ENCODE measurements at regions not wholly inside any gene's neighbourhood (a gene's known extent, or its start where the extent isn't known, plus 50 kb on each side); places are given as distances from the start of the nearest gene placed in this dataset.

DNA sequence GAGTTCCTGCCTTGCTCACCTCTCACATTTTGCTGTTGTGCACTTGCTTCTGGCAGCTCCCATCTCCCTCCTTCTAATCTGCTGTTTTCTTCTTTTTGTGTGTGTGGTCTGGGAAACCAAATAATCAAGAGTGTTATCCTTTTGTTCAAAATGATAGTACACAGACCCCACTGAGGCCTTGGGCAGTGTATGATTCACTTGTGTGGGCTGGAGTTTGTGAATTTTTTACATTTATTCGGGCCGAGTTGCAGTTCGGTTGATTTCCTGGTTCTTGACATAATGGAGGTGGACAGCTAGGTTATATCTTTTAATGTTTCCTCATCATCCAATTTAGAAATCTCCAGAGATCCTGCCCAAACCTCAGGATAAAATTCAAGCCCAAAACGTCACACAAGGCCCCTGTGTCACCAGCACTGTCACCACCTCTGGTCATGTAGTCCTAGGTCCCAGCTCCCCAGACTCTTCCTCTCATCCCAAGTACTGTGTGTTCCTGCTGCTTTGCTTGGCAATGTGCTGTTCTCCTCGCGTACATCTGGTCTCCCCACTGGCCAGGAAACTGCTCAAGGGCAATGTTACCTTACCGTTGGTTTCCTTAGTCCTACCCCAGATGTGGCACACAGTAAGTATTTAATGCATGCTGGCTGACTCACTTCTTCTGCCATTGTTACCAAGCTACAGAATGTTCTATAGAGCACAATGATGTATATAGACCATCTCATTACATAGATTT lies 55.7 kb upstream of the PHACTR2 start:
- no peak for DNase-seq (ENCODE audit: low spot score)

DNA sequence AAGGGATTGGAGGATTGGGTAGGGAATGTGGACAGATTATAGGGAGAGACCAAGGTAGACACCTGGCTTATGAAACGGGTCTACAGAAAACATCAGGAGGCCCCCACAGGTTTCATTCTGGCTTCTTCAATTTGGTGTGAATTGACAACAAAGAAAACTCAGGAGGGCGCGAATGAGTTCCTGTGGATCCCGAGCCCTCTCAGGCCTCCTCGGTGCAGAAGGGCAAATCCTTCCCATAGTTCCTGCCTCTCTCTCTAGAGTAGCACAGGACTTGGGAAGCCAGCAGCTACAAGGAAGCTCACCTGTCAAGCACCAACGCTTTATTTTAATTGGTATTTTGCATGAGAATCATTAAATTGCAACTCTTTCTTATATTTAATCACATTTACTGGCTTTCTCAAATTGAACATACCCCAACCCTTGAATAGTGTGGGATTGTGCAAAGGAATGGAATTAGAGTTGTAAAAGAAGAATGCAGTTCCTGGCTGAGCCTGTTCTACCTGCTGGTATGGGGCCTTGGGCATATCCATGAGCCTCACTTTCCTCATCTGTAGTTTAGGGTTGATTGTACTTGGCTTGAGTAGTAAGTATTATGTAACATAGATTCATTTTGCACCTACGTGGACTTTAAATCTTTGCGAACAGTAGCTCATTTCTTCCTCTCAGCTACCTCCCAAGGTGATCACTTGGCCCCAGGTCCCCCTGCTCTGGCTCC lies 56.4 kb upstream of the PHACTR2 start:
- DNase-seq (ENCODE audit: low spot score), result no peak

DNA sequence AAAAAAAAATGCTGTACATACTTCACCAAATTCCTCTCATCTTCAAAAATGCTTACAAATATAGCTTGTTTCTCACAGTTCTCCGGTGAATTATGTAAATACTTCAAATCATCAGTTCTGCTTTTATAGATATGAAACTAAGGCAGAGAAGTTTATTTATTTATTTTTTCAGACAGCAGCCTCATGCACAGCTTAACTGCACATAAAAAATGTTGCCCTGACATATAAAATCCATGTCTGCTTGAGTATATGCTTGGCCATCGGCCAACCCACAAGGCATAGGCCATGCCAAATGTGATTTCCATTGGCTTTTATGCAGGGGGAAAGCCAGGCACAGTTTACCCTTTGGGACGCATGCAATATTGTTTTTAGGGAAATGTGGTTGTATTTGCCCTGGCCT lies 57.3 kb upstream of the PHACTR2 start:
- no peak for DNase-seq (ENCODE audit: low spot score)

DNA sequence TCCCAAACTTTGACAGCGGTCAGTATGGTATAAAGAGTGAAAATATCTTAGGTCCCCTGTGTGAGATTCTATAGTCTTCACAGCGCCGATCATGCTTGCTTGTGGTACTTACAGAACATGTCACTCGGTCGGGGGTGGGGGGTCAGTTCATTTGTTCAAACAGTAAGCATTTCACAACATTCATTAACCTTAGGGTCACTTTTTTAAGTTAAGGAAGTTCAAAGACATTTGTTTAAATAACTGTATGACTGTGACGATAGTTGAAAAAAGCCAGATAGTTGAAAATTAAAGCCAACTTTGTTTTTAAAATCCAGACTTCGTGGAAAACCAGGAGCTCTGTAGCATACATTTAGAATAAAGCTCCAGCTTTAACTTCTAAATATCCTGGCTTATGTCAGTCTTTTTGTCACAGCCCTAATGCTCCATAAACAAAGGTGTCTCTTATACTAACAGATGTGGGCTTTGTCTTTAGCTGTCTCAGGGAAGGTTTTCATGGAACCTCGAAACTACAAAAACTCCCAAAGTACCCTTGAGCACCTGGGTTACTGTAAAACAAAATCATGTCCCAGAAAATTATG lies 57.9 kb upstream of the PHACTR2 start:
- no peak for DNase-seq (ENCODE audit: low spot score)

DNA sequence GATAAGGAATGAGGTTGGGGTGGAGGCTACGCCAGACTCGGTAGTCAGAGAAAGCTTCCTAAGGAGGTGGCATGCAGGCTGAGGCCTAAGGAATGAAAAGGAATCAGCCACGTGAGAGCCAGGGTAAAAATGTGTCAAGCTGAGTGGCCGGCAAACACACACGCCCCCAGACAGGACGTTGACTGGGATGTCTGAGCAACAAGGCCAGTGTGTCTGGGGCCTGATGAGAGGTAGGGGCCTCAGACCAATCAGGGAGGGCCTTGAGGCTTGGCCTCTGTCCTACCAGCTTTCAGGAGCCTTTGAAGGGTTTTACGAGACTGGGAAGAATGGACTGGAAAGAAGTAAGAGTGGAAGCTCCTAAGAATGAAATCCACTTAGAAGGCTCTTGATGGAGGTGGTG lies 61.0 kb upstream of the PHACTR2 start:
- no peak for DNase-seq (ENCODE audit: low spot score)

DNA sequence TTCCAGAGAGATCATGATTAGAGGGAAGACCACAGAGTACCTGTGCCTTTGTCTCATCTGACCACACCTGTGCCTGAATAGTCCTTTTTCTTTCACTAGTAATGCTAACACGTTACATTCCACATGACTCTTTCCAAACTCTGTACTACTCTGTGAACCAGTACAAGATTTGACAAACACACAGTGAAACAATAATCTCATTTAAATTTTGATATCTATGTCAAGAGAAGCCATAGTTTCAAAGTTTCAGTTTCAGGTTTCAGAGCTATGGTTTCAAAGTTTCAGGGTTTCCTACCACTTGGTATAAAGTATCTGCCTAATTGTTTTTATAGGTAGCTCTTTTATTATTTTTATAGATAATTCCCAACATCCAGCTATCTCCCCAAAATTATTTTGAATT lies 62.0 kb upstream of the PHACTR2 start:
- DNase-seq (ENCODE audit: low spot score), result no peak

DNA sequence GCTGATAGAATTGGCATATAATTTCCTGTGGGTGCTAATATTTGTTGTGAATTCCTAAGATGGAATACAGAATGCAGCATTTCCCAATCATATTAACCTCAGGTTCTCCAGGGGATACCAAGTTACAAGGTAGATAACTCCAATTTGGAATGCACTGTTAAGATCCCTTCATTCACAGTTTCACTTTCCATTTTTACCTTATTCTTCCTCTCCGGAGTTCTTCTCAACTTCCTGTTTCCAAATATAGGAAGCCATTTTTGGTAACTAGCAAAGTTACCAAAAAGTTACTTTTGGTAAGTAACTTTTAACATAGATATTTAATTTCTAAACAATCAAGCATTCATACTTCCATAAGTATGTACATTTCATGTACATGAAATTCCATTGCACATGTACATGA lies 63.5 kb upstream of the PHACTR2 start:
- no peak for DNase-seq (ENCODE audit: low spot score)

DNA sequence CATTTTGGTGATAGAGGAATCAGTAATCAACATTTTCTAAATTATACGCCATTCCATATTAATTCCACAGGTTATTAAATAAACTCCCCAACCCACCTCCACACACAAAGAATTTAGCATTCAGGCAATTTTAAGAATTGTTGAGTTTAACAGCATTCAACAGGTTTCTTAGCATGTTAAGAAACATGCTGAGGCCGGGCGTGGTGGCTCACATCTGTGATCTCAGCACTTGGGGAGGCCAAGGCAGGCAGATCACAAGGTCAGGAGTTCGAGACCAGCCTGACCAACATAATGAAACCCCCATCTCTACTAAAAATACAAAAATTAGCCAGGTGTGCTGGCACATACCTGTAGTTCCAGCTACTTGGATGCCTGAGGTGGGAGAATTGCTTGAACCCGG lies 64.0 kb upstream of the PHACTR2 start:
- no peak for DNase-seq (ENCODE audit: low spot score)

DNA sequence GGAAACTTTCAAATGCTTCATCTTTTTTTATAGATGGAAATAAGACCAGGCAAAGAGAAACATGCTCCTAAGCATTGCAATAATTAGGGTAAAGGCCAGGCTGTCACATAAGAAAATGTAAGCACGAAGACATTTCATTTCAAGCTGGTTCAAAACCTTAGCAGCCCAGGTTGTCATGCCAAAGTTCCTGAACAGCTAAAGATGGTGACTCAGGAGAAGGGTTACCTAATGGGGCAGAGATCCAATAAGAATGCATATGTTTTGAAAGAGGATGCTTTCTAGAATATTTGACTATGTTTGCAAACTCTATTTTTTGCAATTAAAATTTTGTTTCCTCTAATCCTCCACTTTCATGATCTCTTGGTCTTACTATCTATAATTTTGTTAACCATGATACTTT lies 65.6 kb upstream of the PHACTR2 start:
- DNase-seq (ENCODE audit: low spot score), result no peak

DNA sequence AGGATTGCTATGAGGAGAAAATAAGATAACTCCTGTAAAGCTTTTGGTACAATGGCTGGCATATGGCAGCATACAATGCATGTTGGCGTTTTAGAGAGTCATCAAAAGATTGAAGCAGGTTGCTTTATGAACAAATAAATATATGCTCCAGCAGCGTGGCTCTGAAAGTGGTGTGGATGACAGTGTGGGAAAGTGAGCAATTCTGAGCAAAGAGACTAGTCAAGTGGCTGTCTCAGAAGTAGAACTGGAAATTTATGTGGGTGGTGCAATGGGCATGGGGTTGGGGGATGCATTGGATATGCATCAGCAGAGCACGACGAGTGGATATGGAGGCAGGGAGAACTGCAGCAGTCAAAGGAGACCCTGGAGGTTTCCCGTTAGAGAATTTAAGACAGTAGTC lies 66.2 kb upstream of the PHACTR2 start:
- DNase-seq (ENCODE audit: low spot score), result no peak

DNA sequence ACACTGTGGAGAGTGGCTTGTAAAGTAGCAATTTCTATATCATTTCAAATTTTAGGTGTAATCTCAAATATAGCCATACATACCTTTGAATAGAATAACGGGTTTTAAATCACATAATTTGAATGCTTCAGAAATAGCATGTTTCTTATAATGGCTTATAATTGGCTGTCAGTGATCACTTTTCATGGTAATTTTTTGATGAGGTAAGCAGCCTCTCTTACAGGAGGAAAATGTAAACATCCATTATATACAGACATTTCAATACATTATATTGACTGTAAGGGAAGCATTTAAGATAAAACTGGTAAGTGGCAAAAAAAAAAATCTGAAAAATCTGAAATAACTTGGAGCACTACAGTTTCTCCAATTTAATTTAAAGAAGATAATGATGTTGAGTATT lies 67.8 kb upstream of the PHACTR2 start:
- no peak for DNase-seq (ENCODE audit: low spot score)

DNA sequence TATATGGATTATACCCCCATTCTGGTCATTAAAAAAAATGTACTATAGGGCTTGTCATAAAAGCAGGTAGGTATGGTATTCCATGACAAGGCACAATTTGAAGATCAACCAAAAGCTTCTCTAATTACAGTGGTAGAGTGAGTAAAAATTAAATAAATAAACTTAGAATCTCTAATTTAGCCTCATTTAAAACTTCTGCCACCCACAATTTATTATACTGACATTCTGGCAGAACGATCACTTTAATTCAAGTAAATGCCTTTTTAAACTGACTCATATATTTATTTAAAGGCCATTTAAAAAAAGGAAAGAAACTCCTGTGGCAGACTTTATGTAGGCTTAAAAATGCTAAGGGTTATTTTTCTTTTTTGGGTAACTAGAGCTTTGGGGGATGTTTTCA lies 68.3 kb upstream of the PHACTR2 start:
- DNase-seq (ENCODE audit: low spot score), result no peak

DNA sequence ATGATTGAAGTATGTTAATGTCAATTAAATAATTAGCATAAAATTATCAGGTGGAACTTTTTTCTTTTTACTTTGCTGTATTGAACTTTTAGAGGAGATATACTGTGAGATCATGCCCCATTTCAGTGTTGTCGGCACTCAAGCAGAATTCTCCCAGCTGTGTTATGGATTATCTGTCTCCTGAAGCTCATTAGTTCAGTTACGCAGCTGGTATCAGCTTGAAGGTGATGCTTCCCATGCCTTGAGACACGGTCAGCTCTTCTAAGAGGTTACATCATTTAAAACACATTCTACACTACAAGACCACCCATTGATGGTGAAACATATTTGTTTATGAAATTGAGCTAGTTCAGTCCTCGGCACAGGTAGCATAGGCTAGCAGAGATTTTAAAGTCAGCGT lies 68.9 kb upstream of the PHACTR2 start:
- DNase-seq (ENCODE audit: low spot score), result no peak

DNA sequence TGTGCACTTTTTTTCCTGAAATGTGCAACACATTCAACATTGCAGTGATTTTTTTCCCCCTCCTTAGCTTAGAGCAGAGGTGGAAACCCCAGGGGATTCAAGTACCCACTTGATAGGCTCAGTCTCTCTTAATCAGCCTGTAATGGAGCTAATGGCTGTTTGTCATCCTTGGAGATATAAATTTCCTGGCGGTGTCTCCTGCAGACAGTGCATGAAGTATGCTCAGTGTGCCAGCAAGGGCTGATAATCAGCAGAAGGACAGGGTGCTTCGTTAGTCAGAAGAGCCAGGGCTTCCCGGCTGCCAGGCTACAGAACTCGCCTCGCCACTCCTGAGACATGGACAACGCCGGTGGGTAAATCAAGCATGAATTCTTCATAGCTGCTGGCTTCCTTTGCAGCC lies 69.8 kb upstream of the PHACTR2 start:
- no peak for DNase-seq (ENCODE audit: low spot score)

DNA sequence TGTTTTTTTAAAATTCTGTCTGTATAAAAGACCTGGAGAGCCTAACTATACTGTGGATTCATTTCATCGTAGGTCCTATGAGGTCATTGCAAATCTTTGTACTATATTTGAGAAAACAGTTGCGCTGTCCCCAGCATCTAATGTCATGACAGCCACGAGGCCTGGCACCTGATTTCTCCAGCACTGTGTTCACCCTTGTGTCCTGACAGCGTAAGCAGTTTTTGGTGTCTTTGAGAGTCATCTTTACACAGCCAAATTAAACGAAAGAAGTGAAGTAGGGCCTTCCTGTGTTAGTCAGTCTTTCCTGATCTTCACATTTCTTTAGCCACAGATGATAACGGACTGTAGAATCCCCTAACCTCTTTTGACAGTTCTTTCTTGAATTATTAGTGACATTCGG lies 70.6 kb upstream of the PHACTR2 start:
- DNase-seq (ENCODE audit: low spot score), result no peak

DNA sequence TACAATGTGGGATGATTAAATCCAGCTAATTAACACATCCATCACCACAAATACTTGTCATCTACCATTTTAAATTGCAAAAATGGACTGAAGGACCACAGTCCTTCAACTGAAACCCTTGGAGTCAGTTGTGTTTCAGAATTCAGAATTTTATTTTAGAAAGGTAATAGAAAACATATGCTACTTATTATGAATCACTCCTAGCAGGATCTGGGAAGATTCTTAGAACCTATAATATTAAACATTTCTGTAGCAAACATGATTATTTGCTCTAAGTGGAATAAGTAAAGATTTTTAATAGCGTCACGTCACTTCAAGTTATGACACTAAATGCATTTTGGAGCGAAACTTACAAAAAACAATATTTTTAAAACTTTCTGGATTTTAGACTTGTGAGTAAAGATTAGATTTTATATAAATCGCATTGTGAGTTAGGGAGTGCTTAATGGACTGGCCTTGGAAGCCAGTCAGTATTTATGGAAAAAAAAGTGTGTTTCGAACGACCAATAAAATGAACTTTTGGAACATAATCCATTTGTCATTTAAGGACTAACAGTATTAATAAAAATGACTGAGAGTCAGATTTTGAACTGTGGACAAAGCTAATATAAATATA lies 71.8 kb upstream of the PHACTR2 start:
- no peak for DNase-seq (ENCODE audit: low spot score)

DNA sequence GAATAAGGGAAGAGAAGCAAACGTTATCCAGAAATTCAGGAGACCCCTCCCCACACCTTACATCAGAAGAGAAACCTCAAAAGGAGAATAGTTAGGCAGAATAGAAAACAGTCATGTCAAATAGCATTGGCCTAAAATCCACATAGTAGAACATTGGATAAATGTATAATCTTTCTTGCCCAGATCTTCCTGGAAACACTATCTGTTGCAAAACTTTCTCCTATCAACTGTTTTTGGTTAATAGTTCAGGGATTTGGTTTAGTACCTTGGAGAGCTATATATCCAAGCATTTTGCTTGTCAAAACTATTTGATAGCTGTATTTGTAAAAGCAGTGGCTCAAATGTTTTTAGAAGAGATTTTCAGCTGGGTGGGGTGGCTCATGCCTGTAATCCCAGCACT lies 74.3 kb upstream of the PHACTR2 start:
- no peak for DNase-seq (ENCODE audit: low spot score)

DNA sequence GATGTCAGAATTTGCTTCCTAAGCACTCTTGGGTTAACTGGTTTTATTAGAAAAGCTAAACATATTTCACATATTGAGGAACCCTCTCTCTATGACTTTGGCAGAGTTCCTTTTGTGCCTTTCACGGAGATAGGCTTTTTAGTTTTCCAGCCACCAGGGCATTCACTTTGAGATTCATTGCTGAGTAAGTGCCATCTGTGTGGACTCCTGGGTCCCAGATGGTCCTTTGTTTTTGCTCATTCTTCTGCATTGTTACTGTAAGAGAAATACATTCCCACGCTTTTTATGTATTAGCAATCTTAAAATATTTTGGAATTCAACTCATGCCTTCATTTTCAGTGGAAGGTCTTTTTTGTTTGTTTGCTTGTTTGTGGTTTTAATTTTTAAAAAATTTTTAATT lies 76.3 kb upstream of the PHACTR2 start:
- no peak for DNase-seq (ENCODE audit: low spot score)

DNA sequence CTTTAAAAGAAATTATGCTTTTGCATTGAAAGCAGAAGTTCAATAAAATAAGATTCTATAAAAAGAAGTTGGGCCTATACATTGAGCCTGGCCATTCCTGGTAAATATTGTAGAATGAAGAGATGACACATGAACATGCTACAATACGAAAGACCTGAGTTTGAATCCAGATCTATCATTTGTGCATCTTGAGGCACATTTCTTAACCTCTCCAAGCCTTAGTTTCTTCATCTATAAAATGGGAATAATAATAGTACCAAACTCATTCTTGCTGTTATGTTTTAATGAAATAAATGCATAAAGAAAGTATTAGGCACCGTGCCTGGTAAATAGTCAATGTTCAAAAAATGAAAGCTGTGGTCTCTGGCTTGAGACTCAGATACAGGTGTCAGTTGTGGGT lies 76.9 kb upstream of the PHACTR2 start:
- no peak for DNase-seq (ENCODE audit: low spot score)

DNA sequence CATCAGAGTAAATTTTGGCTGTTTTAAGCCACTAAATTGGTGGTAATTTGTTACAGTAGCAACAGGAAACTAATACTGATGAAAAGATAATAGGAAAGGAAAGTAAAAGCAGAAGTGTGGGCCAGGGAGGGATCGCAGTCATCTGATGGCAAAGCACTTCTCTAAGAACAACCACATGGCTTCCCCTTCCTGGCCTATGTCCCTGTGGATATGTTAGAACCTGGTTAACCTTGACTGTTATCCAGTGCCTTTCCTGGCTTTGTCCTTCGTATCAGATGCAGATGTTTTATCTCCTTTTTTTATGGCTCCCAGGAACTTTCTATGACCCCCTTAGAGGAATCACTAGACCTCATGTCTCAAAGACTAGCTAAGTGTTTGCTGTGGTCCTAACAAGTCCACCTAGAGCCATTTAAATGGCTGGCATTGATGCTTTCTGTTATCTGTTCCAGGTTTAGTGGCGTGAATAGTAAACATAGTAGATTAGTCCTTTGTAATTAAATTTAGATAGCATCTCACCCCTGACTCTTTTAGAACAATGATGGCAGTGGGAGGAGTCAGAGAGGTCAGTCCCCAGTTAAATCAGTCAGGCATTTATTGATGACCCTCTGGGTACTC lies 79.2 kb upstream of the PHACTR2 start:
- no peak for DNase-seq (ENCODE audit: low spot score)

DNA sequence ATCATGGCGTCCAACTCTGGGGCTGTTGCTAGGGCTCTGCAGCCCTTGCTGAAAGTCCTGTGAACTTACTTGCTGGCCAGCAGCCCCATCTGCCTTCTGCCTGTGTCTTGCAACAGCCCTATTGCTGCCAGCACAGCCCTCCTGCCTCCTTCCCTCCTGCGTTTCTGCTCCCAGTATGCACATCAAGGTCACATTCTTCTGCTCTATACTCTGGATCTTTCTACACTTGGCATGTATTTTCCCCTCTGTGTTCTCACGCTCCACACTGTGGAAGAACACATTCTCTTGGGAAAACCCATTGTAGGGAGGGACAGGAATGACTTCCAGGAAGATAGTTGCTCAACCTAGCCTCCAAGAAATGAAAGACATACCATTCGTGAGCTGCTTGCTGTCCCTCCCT lies 80.9 kb upstream of the PHACTR2 start:
- DNase-seq (ENCODE audit: low spot score), result no peak

DNA sequence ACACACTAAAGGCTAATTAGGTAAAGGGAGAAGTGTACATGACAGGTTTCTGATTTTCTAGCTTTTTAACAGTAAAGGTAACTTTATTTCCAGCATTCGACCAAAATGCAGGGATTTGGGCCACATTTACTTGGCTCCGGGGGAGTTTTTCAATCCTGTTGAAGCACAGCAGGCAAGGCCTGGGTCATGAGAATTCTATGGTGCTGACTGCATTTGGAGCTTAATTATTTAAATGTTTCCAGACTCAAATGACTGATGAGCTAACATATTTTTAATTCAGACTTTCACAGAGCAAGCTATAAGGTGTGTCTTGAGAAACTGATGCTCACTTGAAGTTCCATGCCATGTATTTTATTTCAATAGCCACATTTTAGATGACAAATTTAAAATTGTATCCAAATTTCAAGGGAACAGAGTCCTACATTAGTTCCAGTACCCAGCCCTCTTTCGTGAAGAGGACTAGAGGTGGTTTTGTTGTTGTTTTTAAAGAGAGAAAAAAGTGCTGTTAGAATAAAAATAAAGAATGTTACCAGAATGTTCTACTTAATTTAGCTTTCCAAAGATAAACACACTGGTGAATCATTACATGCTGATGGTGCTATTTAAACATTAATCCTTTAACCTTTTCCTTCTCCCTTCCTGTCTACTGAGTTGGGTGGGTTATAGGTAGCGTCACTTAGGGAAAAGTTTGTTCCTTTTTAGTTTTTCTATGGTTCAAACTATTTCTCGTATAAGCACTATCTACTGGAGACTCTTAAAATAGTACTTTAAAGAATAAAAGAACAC lies 82.3 kb upstream of the PHACTR2 start:
- no peak for DNase-seq (ENCODE audit: low spot score)
